ENCODE measurements at regions not wholly inside any gene's neighbourhood (a gene's known extent, or its start where the extent isn't known, plus 50 kb on each side); places are given as distances from the start of the nearest gene placed in this dataset.

- Histone ChIP-seq H3K27ac (ENCODE audit: low read length) (no peak overlapping the region), H3K9me2 (ENCODE audit: insufficient read depth, low read length) (no peaks in the 10 kb centered on the region), H3K36me3 (ENCODE audit: insufficient read depth, low read length) (no peaks in the 10 kb centered on the region), H3K79me2 (replicated peaks; ENCODE audit: insufficient read depth, low read length) (no peaks in the 10 kb centered on the region), H2AFZ (ENCODE audit: low read depth, low read length) (no peak overlapping the region), H3K9me3 (ENCODE audit: low read length) (no peaks in the 10 kb centered on the region), H3F3A (ENCODE audit: insufficient read depth, low read length, poor library complexity, severe bottlenecking) (no peaks in the 10 kb centered on the region), H3K4me3 (ENCODE audit: low read length) (no peak overlapping the region), H3K4me2 (ENCODE audit: low read length) (no peak overlapping the region), H3K9ac (ENCODE audit: low read length) (no peak overlapping the region), H3K27me3 (ENCODE audit: insufficient read depth, low read depth, low read length) (no peaks in the 10 kb centered on the region), H4K20me1 (ENCODE audit: insufficient read depth) (no peaks in the 10 kb centered on the region)
- TF ChIP-seq RAD21 (conservative IDR thresholded peaks at IDR 0.05): no peak
Measured at GRCh38 chr6:45814772-45815171, 200.9 kb downstream of the CLIC5 start.

GRCh38 chr6:45813943-45814342 lies 201.7 kb downstream of the CLIC5 start:
- Histone ChIP-seq H3K4me2 (ENCODE audit: low read length) (no peak overlapping the region), H3K79me2 (replicated peaks; ENCODE audit: insufficient read depth, low read length) (no peaks in the 10 kb centered on the region), H3K36me3 (ENCODE audit: insufficient read depth, low read length) (no peaks in the 10 kb centered on the region), H3K9me3 (ENCODE audit: low read length) (no peaks in the 10 kb centered on the region), H3K4me3 (ENCODE audit: low read length) (no peak overlapping the region), H2AFZ (ENCODE audit: low read depth, low read length) (no peak overlapping the region), H3K9ac (ENCODE audit: low read length) (no peak overlapping the region), H3F3A (ENCODE audit: insufficient read depth, low read length, poor library complexity, severe bottlenecking) (no peaks in the 10 kb centered on the region), H4K20me1 (ENCODE audit: insufficient read depth) (no peaks in the 10 kb centered on the region), H3K27me3 (ENCODE audit: insufficient read depth, low read depth, low read length) (no peaks in the 10 kb centered on the region), H3K9me2 (ENCODE audit: insufficient read depth, low read length) (no peaks in the 10 kb centered on the region), H3K27ac (ENCODE audit: low read length) (no peak overlapping the region)
- no peak for TF ChIP-seq TAF1 (IDR thresholded peaks at IDR 0.05; ENCODE audit: low read depth)
- TF ChIP-seq MXI1 (conservative IDR thresholded peaks at IDR 0.05; ENCODE audit: poor library complexity, severe bottlenecking): no peak
- no peak for TF ChIP-seq CTCF (IDR thresholded peaks at IDR 0.05; ENCODE audit: poor library complexity, severe bottlenecking)
- TF ChIP-seq POLR2AphosphoS5 (IDR thresholded peaks at IDR 0.05): no peak
- TF ChIP-seq RAD21 (conservative IDR thresholded peaks at IDR 0.05): no peak
- no peak for TF ChIP-seq EP300 (conservative IDR thresholded peaks at IDR 0.05; ENCODE audit: poor library complexity, severe bottlenecking)
- TF ChIP-seq EZH2 (IDR thresholded peaks at IDR 0.05; ENCODE audit: borderline replicate concordance, insufficient read depth, low read length, poor library complexity, severe bottlenecking): no peak
- TF ChIP-seq, protein P1, sequence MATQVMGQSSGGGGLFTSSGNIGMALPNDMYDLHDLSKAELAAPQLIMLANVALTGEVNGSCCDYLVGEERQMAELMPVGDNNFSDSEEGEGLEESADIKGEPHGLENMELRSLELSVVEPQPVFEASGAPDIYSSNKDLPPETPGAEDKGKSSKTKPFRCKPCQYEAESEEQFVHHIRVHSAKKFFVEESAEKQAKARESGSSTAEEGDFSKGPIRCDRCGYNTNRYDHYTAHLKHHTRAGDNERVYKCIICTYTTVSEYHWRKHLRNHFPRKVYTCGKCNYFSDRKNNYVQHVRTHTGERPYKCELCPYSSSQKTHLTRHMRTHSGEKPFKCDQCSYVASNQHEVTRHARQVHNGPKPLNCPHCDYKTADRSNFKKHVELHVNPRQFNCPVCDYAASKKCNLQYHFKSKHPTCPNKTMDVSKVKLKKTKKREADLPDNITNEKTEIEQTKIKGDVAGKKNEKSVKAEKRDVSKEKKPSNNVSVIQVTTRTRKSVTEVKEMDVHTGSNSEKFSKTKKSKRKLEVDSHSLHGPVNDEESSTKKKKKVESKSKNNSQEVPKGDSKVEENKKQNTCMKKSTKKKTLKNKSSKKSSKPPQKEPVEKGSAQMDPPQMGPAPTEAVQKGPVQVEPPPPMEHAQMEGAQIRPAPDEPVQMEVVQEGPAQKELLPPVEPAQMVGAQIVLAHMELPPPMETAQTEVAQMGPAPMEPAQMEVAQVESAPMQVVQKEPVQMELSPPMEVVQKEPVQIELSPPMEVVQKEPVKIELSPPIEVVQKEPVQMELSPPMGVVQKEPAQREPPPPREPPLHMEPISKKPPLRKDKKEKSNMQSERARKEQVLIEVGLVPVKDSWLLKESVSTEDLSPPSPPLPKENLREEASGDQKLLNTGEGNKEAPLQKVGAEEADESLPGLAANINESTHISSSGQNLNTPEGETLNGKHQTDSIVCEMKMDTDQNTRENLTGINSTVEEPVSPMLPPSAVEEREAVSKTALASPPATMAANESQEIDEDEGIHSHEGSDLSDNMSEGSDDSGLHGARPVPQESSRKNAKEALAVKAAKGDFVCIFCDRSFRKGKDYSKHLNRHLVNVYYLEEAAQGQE (IDR thresholded peaks at IDR 0.05; ENCODE audit: borderline replicate concordance): no peak
- TF ChIP-seq SMC3 (conservative IDR thresholded peaks at IDR 0.05; ENCODE audit: poor library complexity): no peak

GRCh38 chr6:45812922-45813321 lies 202.7 kb downstream of the CLIC5 start:
- H3K79me2 ChIP-seq (replicated peaks; ENCODE audit: insufficient read depth, low read length): no peaks in the 10 kb centered on the region
- H2AFZ ChIP-seq (ENCODE audit: low read depth, low read length): no peak overlapping the region
- no peaks in the 10 kb centered on the region for H3K9me2 ChIP-seq (ENCODE audit: insufficient read depth, low read length)
- TF ChIP-seq EP300 (conservative IDR thresholded peaks at IDR 0.05; ENCODE audit: poor library complexity, severe bottlenecking): peak; percentile 87
- TF ChIP-seq POLR2AphosphoS5 (IDR thresholded peaks at IDR 0.05): peak; percentile 40
- no peak for TF ChIP-seq EZH2 (IDR thresholded peaks at IDR 0.05; ENCODE audit: borderline replicate concordance, insufficient read depth, low read length, poor library complexity, severe bottlenecking)
- TF ChIP-seq CTCF (IDR thresholded peaks at IDR 0.05; ENCODE audit: poor library complexity, severe bottlenecking): peak; percentile 40
- TF ChIP-seq RAD21 (conservative IDR thresholded peaks at IDR 0.05): peak; percentile 37
- H3F3A ChIP-seq (ENCODE audit: insufficient read depth, low read length, poor library complexity, severe bottlenecking): no peaks in the 10 kb centered on the region
- peak overlapping the region; percentile 1 for H3K4me3 ChIP-seq (ENCODE audit: low read length)
- no peaks in the 10 kb centered on the region for H3K36me3 ChIP-seq (ENCODE audit: insufficient read depth, low read length)
- no peak overlapping the region for H3K9ac ChIP-seq (ENCODE audit: low read length)
- no peaks in the 10 kb centered on the region for H4K20me1 ChIP-seq (ENCODE audit: insufficient read depth)
- H3K4me2 ChIP-seq (ENCODE audit: low read length): no peak overlapping the region
- H3K9me3 ChIP-seq (ENCODE audit: low read length): no peaks in the 10 kb centered on the region
- peak overlapping the region; percentile 10 for H3K27ac ChIP-seq (ENCODE audit: low read length)
- H3K27me3 ChIP-seq (ENCODE audit: insufficient read depth, low read depth, low read length): no peaks in the 10 kb centered on the region
